ENCODE measurements at regions not wholly inside any gene's neighbourhood (a gene's known extent, or its start where the extent isn't known, plus 50 kb on each side); places are given as distances from the start of the nearest gene placed in this dataset.

GRCh38 chr11:29268733-29269132 is 748.1 kb downstream of the KCNA4 start:
- ATAC-seq (ENCODE audit: low read depth in 2 of 2) (no peak), DNase-seq (no peak)
- Mint-ChIP-seq H3K9me3 (peaks cover 0 to 5% (median 1%) of the 10 kb centered on the region in 7 donors), H3K36me3 (no peaks in the 10 kb centered on the region), H3K27ac (no peak overlapping the region), H3K4me3 (no peak overlapping the region), H3K4me1 (no peaks in the 10 kb centered on the region), H3K27me3 (no peaks in the 10 kb centered on the region)

GRCh38 chr11:29265792-29266191 is 751.0 kb downstream of the KCNA4 start:
- Mint-ChIP-seq H3K27ac (no peak overlapping the region), H3K36me3 (no peaks in the 10 kb centered on the region), H3K4me3 (no peak overlapping the region), H3K27me3 (no peaks in the 10 kb centered on the region), H3K9me3 (peaks cover 0 to 7% (median 4%) of the 10 kb centered on the region in 7 donors), H3K4me1 (no peaks in the 10 kb centered on the region)
- DNase-seq (no peak), ATAC-seq (ENCODE audit: low read depth in 2 of 2) (no peak)

- DNase-seq: no peak
- peaks cover 0 to 7% (median 4%) of the 10 kb centered on the region in 7 donors for H3K9me3 Mint-ChIP-seq
- no peaks in the 10 kb centered on the region for H3K36me3 Mint-ChIP-seq
- no peak overlapping the region for H3K27ac Mint-ChIP-seq
- H3K27me3 Mint-ChIP-seq: no peaks in the 10 kb centered on the region
- H3K4me1 Mint-ChIP-seq: no peaks in the 10 kb centered on the region
- H3K4me3 Mint-ChIP-seq: no peak overlapping the region
- no peak for ATAC-seq (ENCODE audit: low read depth in 2 of 2)
Observed at GRCh38 chr11:29265381-29265780, 751.4 kb downstream of the KCNA4 start.

GRCh38 chr11:29263971-29264682 is 752.7 kb downstream of the KCNA4 start:
- no peak for ATAC-seq (ENCODE audit: low read depth in 2 of 2)
- Mint-ChIP-seq H3K27me3 (no peaks in the 10 kb centered on the region), H3K9me3 (peaks cover 0 to 13% (median 4%) of the 10 kb centered on the region in 7 donors), H3K4me1 (no peaks in the 10 kb centered on the region), H3K4me3 (no peak overlapping the region), H3K27ac (no peak overlapping the region), H3K36me3 (no peaks in the 10 kb centered on the region)
- DNase-seq: no peak

- Mint-ChIP-seq H3K4me1 (no peaks in the 10 kb centered on the region), H3K9me3 (peaks cover 3 to 11% (median 7%) of the 10 kb centered on the region in 7 donors), H3K36me3 (no peaks in the 10 kb centered on the region), H3K27ac (no peak overlapping the region), H3K27me3 (no peaks in the 10 kb centered on the region), H3K4me3 (no peak overlapping the region)
- no peak for ATAC-seq (ENCODE audit: low read depth in 2 of 2)
- DNase-seq: no peak
Observed at GRCh38 chr11:29261831-29262230, 755.0 kb downstream of the KCNA4 start.

GRCh38 chr11:29260939-29261705 is 755.7 kb downstream of the KCNA4 start:
- Mint-ChIP-seq H3K4me1 (no peaks in the 10 kb centered on the region), H3K36me3 (no peaks in the 10 kb centered on the region), H3K27ac (no peak overlapping the region), H3K4me3 (no peak overlapping the region), H3K9me3 (peaks cover 3 to 16% (median 7%) of the 10 kb centered on the region in 7 donors), H3K27me3 (no peaks in the 10 kb centered on the region)
- ATAC-seq (ENCODE audit: low read depth in 2 of 2) (no peak), DNase-seq (no peak)

GRCh38 chr11:29258411-29258810 is 758.4 kb downstream of the KCNA4 start:
- H3K36me3 Mint-ChIP-seq: no peaks in the 10 kb centered on the region
- ATAC-seq (ENCODE audit: low read depth in 2 of 2) (no peak), DNase-seq (no peak)
- H3K4me3 Mint-ChIP-seq: no peak overlapping the region
- no peaks in the 10 kb centered on the region for H3K27me3 Mint-ChIP-seq
- no peak overlapping the region for H3K27ac Mint-ChIP-seq
- H3K4me1 Mint-ChIP-seq: no peaks in the 10 kb centered on the region
- H3K9me3 Mint-ChIP-seq: peaks cover 0 to 23% (median 7%) of the 10 kb centered on the region in 7 donors

- Mint-ChIP-seq H3K27ac (no peak overlapping the region), H3K4me3 (no peak overlapping the region), H3K36me3 (no peaks in the 10 kb centered on the region), H3K9me3 (peaks cover 0 to 29% (median 10%) of the 10 kb centered on the region in 7 donors), H3K4me1 (no peaks in the 10 kb centered on the region), H3K27me3 (no peaks in the 10 kb centered on the region)
- ATAC-seq (ENCODE audit: low read depth in 2 of 2) (no peak), DNase-seq (no peak)
Observed at GRCh38 chr11:29256580-29256979, 760.2 kb downstream of the KCNA4 start.

GRCh38 chr11:29255401-29255800 is 761.4 kb downstream of the KCNA4 start:
- no peak overlapping the region for H3K4me3 Mint-ChIP-seq
- ATAC-seq (ENCODE audit: low read depth in 2 of 2): no peak
- no peak for DNase-seq
- no peaks in the 10 kb centered on the region for H3K4me1 Mint-ChIP-seq
- H3K27ac Mint-ChIP-seq: no peak overlapping the region
- H3K36me3 Mint-ChIP-seq: no peaks in the 10 kb centered on the region
- H3K9me3 Mint-ChIP-seq: peaks cover 0 to 29% (median 12%) of the 10 kb centered on the region in 7 donors
- H3K27me3 Mint-ChIP-seq: no peaks in the 10 kb centered on the region

GRCh38 chr11:29251738-29252137 is 765.1 kb downstream of the KCNA4 start:
- ATAC-seq (ENCODE audit: low read depth in 2 of 2) (no peak), DNase-seq (no peak)
- H3K27me3 Mint-ChIP-seq: no peaks in the 10 kb centered on the region
- no peaks in the 10 kb centered on the region for H3K36me3 Mint-ChIP-seq
- H3K27ac Mint-ChIP-seq: no peak overlapping the region
- no peaks in the 10 kb centered on the region for H3K4me1 Mint-ChIP-seq
- peaks cover 0 to 31% (median 8%) of the 10 kb centered on the region in 7 donors for H3K9me3 Mint-ChIP-seq
- H3K4me3 Mint-ChIP-seq: no peak overlapping the region

GRCh38 chr11:29249713-29250112 is 767.1 kb downstream of the KCNA4 start:
- Mint-ChIP-seq H3K4me3 (no peak overlapping the region), H3K9me3 (peaks cover 0 to 19% (median 4%) of the 10 kb centered on the region in 7 donors), H3K27me3 (no peaks in the 10 kb centered on the region), H3K36me3 (no peaks in the 10 kb centered on the region), H3K4me1 (no peaks in the 10 kb centered on the region), H3K27ac (no peak overlapping the region)
- DNase-seq (no peak), ATAC-seq (ENCODE audit: low read depth in 2 of 2) (no peak)

GRCh38 chr11:29244355-29244754 is 772.5 kb downstream of the KCNA4 start:
- Mint-ChIP-seq H3K27me3 (no peaks in the 10 kb centered on the region), H3K36me3 (no peaks in the 10 kb centered on the region), H3K9me3 (peaks cover 0 to 17% (median 2%) of the 10 kb centered on the region in 7 donors), H3K4me1 (no peaks in the 10 kb centered on the region), H3K4me3 (no peak overlapping the region), H3K27ac (no peak overlapping the region)
- DNase-seq (no peak), ATAC-seq (ENCODE audit: low read depth in 2 of 2) (no peak)

GRCh38 chr11:29243616-29244015 is 773.2 kb downstream of the KCNA4 start:
- peaks cover 0 to 10% (median 2%) of the 10 kb centered on the region in 7 donors for H3K9me3 Mint-ChIP-seq
- no peaks in the 10 kb centered on the region for H3K4me1 Mint-ChIP-seq

GRCh38 chr11:29231991-29232390 is 784.8 kb downstream of the KCNA4 start:
- Mint-ChIP-seq H3K4me1 (no peaks in the 10 kb centered on the region), H3K27me3 (no peaks in the 10 kb centered on the region), H3K4me3 (no peak overlapping the region), H3K36me3 (no peaks in the 10 kb centered on the region), H3K27ac (no peak overlapping the region), H3K9me3 (peaks cover 3 to 12% (median 7%) of the 10 kb centered on the region in 7 donors)
- ATAC-seq (ENCODE audit: low read depth in 2 of 2): no peak
- no peak for DNase-seq

More at GRCh38 chr11:29243616-29244015, 773.2 kb downstream of the KCNA4 start:
- Mint-ChIP-seq H3K4me3 (no peak overlapping the region), H3K27ac (no peak overlapping the region), H3K36me3 (no peaks in the 10 kb centered on the region), H3K27me3 (no peaks in the 10 kb centered on the region)
- no peak for DNase-seq
- no peak for ATAC-seq (ENCODE audit: low read depth in 2 of 2)
